ENCODE measurements at regions not wholly inside any gene's neighbourhood (a gene's known extent, or its start where the extent isn't known, plus 50 kb on each side); places are given as distances from the start of the nearest gene placed in this dataset.

GRCh38 chr12:19752712-19753111, 313.4 kb downstream of the AEBP2 start:
- no peak for DNase-seq (ENCODE audit: low read depth)
- TF ChIP-seq, protein P1, sequence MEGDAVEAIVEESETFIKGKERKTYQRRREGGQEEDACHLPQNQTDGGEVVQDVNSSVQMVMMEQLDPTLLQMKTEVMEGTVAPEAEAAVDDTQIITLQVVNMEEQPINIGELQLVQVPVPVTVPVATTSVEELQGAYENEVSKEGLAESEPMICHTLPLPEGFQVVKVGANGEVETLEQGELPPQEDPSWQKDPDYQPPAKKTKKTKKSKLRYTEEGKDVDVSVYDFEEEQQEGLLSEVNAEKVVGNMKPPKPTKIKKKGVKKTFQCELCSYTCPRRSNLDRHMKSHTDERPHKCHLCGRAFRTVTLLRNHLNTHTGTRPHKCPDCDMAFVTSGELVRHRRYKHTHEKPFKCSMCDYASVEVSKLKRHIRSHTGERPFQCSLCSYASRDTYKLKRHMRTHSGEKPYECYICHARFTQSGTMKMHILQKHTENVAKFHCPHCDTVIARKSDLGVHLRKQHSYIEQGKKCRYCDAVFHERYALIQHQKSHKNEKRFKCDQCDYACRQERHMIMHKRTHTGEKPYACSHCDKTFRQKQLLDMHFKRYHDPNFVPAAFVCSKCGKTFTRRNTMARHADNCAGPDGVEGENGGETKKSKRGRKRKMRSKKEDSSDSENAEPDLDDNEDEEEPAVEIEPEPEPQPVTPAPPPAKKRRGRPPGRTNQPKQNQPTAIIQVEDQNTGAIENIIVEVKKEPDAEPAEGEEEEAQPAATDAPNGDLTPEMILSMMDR (IDR thresholded peaks at IDR 0.05; ENCODE audit: insufficient read depth, low read depth, low read length), result no peak

DNA sequence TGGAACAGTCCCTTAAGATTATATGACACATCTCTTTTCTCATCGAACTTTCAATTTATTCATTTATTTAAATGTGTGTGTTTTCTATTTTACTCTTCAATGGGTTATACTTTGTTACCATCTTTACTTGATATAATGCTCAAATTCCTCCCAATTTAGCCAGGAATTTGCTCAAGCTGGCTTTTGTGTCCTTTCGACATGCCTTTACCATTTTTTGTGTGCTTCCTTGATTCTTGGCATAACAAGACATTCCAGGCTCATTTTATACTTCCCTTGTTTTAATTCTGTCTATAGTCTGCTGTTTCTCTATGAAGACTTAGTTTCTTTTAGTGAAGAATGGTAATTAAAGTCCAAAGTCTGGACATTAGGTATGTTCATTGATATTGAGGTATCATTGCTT, 315.8 kb downstream of the AEBP2 start:
- TF ChIP-seq, protein P1 (IDR thresholded peaks at IDR 0.05; ENCODE audit: insufficient read depth, low read depth, low read length), result no peak
- no peak overlapping the region for H3K4me3 ChIP-seq (ENCODE audit: low read depth, low read length)
- no peak for DNase-seq (ENCODE audit: low read depth)

More at GRCh38 chr12:19752712-19753111, 313.4 kb downstream of the AEBP2 start:
- no peak overlapping the region for H3K4me3 ChIP-seq (ENCODE audit: low read depth, low read length)

GRCh38 chr12:19757317-19757877, 318.1 kb downstream of the AEBP2 start:
- peak; percentile 63 for DNase-seq (ENCODE audit: low read depth)
- H3K4me3 ChIP-seq (ENCODE audit: low read depth, low read length), result no peak overlapping the region
- TF ChIP-seq, protein P1 (IDR thresholded peaks at IDR 0.05; ENCODE audit: insufficient read depth, low read depth, low read length), result peak; percentile 70

DNA sequence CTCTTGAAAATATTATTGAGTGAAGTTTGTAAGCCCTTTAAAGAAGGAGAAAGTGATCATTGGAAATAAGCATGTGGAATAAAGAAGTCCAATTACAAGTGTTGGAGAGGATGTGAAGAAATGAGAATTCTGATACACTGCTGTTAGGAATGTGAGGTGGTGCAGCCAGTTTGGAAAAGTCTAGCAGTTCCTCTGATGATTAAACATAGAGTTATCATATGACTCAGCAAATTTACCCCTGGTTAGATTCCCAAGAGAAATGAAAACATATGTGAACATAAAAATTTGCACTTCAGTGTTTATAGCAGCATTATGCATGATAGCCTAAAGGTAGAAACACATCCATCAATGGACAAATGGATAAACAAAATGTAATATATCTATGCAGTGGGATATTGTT, 319.9 kb downstream of the AEBP2 start:
- TF ChIP-seq, protein P1 (IDR thresholded peaks at IDR 0.05; ENCODE audit: insufficient read depth, low read depth, low read length), result no peak
- DNase-seq (ENCODE audit: low read depth), result peak; percentile 55
- H3K4me3 ChIP-seq (ENCODE audit: low read depth, low read length), result no peak overlapping the region

- TF ChIP-seq, protein P1 (IDR thresholded peaks at IDR 0.05; ENCODE audit: insufficient read depth, low read depth, low read length), result no peak
- no peak for DNase-seq (ENCODE audit: low read depth)
- H3K4me3 ChIP-seq (ENCODE audit: low read depth, low read length), result no peak overlapping the region
These were observed 321.3 kb downstream of the AEBP2 start for GRCh38 chr12:19760611-19761010.

GRCh38 chr12:19761463-19761862, 322.2 kb downstream of the AEBP2 start:
- TF ChIP-seq, protein P1 (IDR thresholded peaks at IDR 0.05; ENCODE audit: insufficient read depth, low read depth, low read length), result no peak
- DNase-seq (ENCODE audit: low read depth), result no peak
- H3K4me3 ChIP-seq (ENCODE audit: low read depth, low read length), result no peak overlapping the region

GRCh38 chr12:19763488-19763887, 324.2 kb downstream of the AEBP2 start:
- TF ChIP-seq, protein P1 (IDR thresholded peaks at IDR 0.05; ENCODE audit: insufficient read depth, low read depth, low read length), result no peak
- H3K4me3 ChIP-seq (ENCODE audit: low read depth, low read length), result no peak overlapping the region
- no peak for DNase-seq (ENCODE audit: low read depth)

Measured in fibroblast of villous mesenchyme (primary cell).